MCF 10A (cell line): ENCODE measurements at regions not wholly inside any gene's neighbourhood (a gene's known extent, or its start where the extent isn't known, plus 50 kb on each side); places are given as distances from the start of the nearest gene placed in this dataset.

Source experiments
- BruUV-seq: library from RNA; stranded (reverse); fragments of 400-500 nt; replicated peaks from 2 replicates; lab custom pipeline; 2021; lab: Mats Ljungman, UMichigan
- CTCF ChIA-PET: fragments of 300-600 bp; sonication (Branson Sonifier 250); formaldehyde crosslinking; extraction: SDS; loops from one replicate; lab custom pipeline; 2021; ENCODE audit warnings: antibody characterized with exemption, inconsistent platforms; lab: Yijun Ruan, JAX
- POLR2A ChIA-PET: fragments of 300-600, 350-650 bp; sonication (Branson Sonifier 250); formaldehyde crosslinking; extraction: SDS; loops from one replicate; lab custom pipeline; 2020; ENCODE audit warnings: antibody characterized with exemption, inconsistent platforms; lab: Yijun Ruan, JAX
- DNase-seq: peaks from one replicate; pipeline ENCODE4 v3.0.0-alpha.2; 2018; ENCODE audit not compliant: unreplicated experiment
- H3K27ac Mint-ChIP-seq: one replicate; pipeline ENCODE4 v1.8.0; 2022; ENCODE audit warnings: mild to moderate bottlenecking, low read depth, mixed read lengths; ENCODE audit not compliant: unreplicated experiment
- H3K27me3 Mint-ChIP-seq: one replicate; pipeline ENCODE4 v1.8.0; 2022; ENCODE audit warnings: mixed read lengths; ENCODE audit not compliant: insufficient read depth, unreplicated experiment
- H3K36me3 Mint-ChIP-seq: one replicate; pipeline ENCODE4 v1.8.0; 2022; ENCODE audit warnings: mild to moderate bottlenecking, moderate library complexity, mixed read lengths; ENCODE audit not compliant: insufficient read depth, unreplicated experiment
- H3K4me1 Mint-ChIP-seq: one replicate; pipeline ENCODE4 v1.8.0; 2022; ENCODE audit warnings: mixed read lengths; ENCODE audit not compliant: insufficient read depth, unreplicated experiment
- H3K4me3 Mint-ChIP-seq: one replicate; pipeline ENCODE4 v1.8.0; 2022; ENCODE audit warnings: mild to moderate bottlenecking, moderate library complexity, mixed read lengths; ENCODE audit not compliant: unreplicated experiment
- H3K9me3 Mint-ChIP-seq: one replicate; pipeline ENCODE4 v1.8.0; 2022; ENCODE audit warnings: mixed read lengths; ENCODE audit not compliant: unreplicated experiment
- CTCF ChIP-seq: fragments of 200-600 bp; IDR thresholded peaks from one replicate; pipeline ENCODE4 v1.8.0; 2022; ENCODE audit warnings: antibody characterized with exemption, mild to moderate bottlenecking; ENCODE audit not compliant: unreplicated experiment
- intact Hi-C: fragments of 100-400 bp; cut with micrococcal nuclease; formaldehyde crosslinking; loops from 2 replicates; pipeline ENCODE4 v1.14.1; 2022

DNA sequence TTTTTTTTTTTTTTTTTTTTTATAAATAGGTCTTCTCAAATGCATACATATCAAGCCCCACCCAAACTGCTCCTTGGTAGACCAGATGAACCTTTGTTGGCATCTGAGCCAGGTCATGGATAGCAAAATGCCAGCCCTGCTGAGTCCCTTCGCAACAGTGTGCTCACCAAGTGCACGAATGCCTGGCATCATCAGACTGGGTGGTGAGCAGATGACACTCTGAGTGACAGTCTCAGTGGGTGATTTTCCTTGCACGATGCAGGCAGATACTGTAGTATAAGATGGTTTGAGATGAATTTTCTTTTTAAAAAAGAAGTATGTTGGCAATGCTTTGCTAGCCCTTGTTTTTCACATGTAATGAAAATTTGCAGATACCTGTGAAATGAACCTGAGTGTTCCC lies 74.0 kb downstream of the RCN1 start:
- no peaks in the 10 kb centered on the region for H3K9me3 Mint-ChIP-seq
- ChIA-PET POLR2A (no interaction called here), CTCF (interaction anchor here (3.5 to 4.6 kb wide), 2 partner anchors 11 to 113 kb away, joined by 22 to 49 read pairs; no protein-coding TSS in a partner anchor)
- no peaks in the 10 kb centered on the region for H3K4me1 Mint-ChIP-seq
- H3K36me3 Mint-ChIP-seq = no peaks in the 10 kb centered on the region
- peaks cover 42% of the 10 kb centered on the region for H3K27me3 Mint-ChIP-seq
- TF ChIP-seq CTCF = no peak
- BruUV-seq = no TSS peak
- intact Hi-C loops = no loop called here
- H3K4me3 Mint-ChIP-seq = no peak overlapping the region
- DNase-seq = no peak
- no peak overlapping the region for H3K27ac Mint-ChIP-seq

- no peak for DNase-seq
- Mint-ChIP-seq H3K27me3 (peaks cover 24% of the 10 kb centered on the region), H3K36me3 (no peaks in the 10 kb centered on the region), H3K4me3 (no peak overlapping the region), H3K4me1 (no peaks in the 10 kb centered on the region), H3K27ac (no peak overlapping the region), H3K9me3 (no peaks in the 10 kb centered on the region)
- intact Hi-C loops = no loop called here
- CTCF ChIA-PET = interaction anchor here (1.3 kb wide), 1 partner anchor 1062 kb away, joined by 4 read pairs; no protein-coding TSS in a partner anchor
- no TSS peak for BruUV-seq
- POLR2A ChIA-PET = no interaction called here
- TF ChIP-seq CTCF = no peak
Observed at GRCh38 chr11:32168924-32169323, 78.0 kb downstream of the RCN1 start.

DNA sequence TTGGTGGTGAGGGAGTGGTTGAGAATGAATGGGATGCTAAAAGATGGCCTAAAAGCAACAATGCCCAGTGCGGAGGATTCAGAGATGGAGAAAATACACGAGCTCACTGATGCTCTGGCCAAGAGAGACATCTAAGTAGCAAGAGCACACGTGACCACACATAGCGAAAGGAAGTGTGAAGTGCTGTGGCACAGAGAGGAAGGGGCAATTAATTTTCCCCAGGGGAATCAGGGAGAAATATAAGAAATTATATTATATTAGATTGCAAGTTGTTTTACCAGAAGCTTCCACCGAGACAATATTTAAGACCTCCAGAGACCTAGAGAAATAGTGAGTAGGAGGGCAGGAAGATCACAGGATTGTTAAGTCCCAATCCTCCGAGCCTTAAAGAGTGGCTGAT lies 80.6 kb downstream of the RCN1 start:
- BruUV-seq = no TSS peak
- no peak for TF ChIP-seq CTCF
- H3K27me3 Mint-ChIP-seq = peaks cover 6% of the 10 kb centered on the region
- no peaks in the 10 kb centered on the region for H3K36me3 Mint-ChIP-seq
- intact Hi-C loops = loop anchor here (10.0 kb wide), 2 partner anchors 297 to 687 kb away; no protein-coding TSS in a partner anchor
- POLR2A ChIA-PET = no interaction called here
- no peak for DNase-seq
- CTCF ChIA-PET = interaction anchor here (0.6 to 10.2 kb wide), 7 partner anchors 11 to 933 kb away, joined by 3 to 241 read pairs (median 3); no protein-coding TSS in a partner anchor
- H3K4me1 Mint-ChIP-seq = no peaks in the 10 kb centered on the region
- no peak overlapping the region for H3K27ac Mint-ChIP-seq
- H3K4me3 Mint-ChIP-seq = no peak overlapping the region
- H3K9me3 Mint-ChIP-seq = no peaks in the 10 kb centered on the region

- POLR2A ChIA-PET = no interaction called here
- Mint-ChIP-seq H3K4me3 (no peak overlapping the region), H3K36me3 (no peaks in the 10 kb centered on the region), H3K27ac (no peak overlapping the region), H3K27me3 (no peaks in the 10 kb centered on the region), H3K4me1 (no peaks in the 10 kb centered on the region), H3K9me3 (no peaks in the 10 kb centered on the region)
- BruUV-seq = no TSS peak
- intact Hi-C loops = loop anchor here (2.0 to 10.0 kb wide), 3 partner anchors 297 to 775 kb away; no protein-coding TSS in a partner anchor
- no peak for TF ChIP-seq CTCF
- CTCF ChIA-PET = interaction anchor here (0.7 to 10.2 kb wide), 9 partner anchors 11 to 167 kb away, joined by 3 to 241 read pairs (median 4); no protein-coding TSS in a partner anchor
- no peak for DNase-seq
Observed at GRCh38 chr11:32172041-32172847, 81.4 kb downstream of the RCN1 start.
